ENCODE measurements at regions not wholly inside any gene's neighbourhood (a gene's known extent, or its start where the extent isn't known, plus 50 kb on each side); places are given as distances from the start of the nearest gene placed in this dataset.

DNA sequence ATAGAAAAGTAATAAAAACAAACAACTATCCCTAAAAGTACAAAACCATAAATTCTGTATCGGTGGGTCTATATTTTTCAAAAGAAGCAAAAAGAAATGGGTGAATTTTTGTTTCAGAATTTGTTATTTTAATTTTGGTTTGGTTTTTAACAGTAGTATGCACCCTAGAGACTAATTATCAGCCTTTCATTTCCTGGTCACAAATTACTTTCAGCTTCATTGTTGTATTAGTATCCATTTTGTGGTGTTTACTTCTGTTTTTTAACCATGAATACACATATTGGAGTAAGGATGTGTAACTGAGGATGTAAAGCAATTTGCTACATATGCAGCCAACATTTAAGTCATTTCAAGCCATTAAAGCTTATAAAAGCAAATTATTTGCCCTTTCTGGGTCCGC lies 97.8 kb downstream of the LUZP4 start:
- no peak for TF ChIP-seq BHLHE40 (IDR thresholded peaks at IDR 0.05; ENCODE audit: borderline replicate concordance)
- no peak for TF ChIP-seq TARDBP (IDR thresholded peaks at IDR 0.05)
- no peak for TF ChIP-seq SP1 (IDR thresholded peaks at IDR 0.05)
- TF ChIP-seq ELF4 (IDR thresholded peaks at IDR 0.05) = no peak
- TF ChIP-seq HDGF (IDR thresholded peaks at IDR 0.05; ENCODE audit: borderline replicate concordance) = no peak
- no peak for TF ChIP-seq FOXM1 (IDR thresholded peaks at IDR 0.05; ENCODE audit: borderline replicate concordance)
- no peak for TF ChIP-seq SUZ12 (IDR thresholded peaks at IDR 0.05)
- TF ChIP-seq FOXK2 (IDR thresholded peaks at IDR 0.05) = no peak
- no peak for TF ChIP-seq ZNF384 (IDR thresholded peaks at IDR 0.05)
- TF ChIP-seq, protein P1, sequence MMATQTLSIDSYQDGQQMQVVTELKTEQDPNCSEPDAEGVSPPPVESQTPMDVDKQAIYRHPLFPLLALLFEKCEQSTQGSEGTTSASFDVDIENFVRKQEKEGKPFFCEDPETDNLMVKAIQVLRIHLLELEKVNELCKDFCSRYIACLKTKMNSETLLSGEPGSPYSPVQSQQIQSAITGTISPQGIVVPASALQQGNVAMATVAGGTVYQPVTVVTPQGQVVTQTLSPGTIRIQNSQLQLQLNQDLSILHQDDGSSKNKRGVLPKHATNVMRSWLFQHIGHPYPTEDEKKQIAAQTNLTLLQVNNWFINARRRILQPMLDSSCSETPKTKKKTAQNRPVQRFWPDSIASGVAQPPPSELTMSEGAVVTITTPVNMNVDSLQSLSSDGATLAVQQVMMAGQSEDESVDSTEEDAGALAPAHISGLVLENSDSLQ (IDR thresholded peaks at IDR 0.05) = no peak
- TF ChIP-seq FOXA1 (IDR thresholded peaks at IDR 0.05) = no peak
- no peak for TF ChIP-seq ARNT (IDR thresholded peaks at IDR 0.05)
- no peak for TF ChIP-seq NFRKB (IDR thresholded peaks at IDR 0.05)
- no peak for TF ChIP-seq LEF1 (IDR thresholded peaks at IDR 0.05; ENCODE audit: borderline replicate concordance)
